H9 (cell line): ENCODE measurements at regions not wholly inside any gene's neighbourhood (a gene's known extent, or its start where the extent isn't known, plus 50 kb on each side); places are given as distances from the start of the nearest gene placed in this dataset.

ENCODE experiments used
- DNase-seq: peaks from one replicate; pipeline ENCODE4 v3.0.0-alpha.2; 2017
- H2AFZ ChIP-seq: one replicate; pipeline ENCODE4 v1.6.1; 2013; ENCODE audit warnings: mild to moderate bottlenecking, low read length, control low read depth, moderate library complexity
- H2AK5ac ChIP-seq: 2 replicates; pipeline ENCODE4 v1.6.1; 2013; ENCODE audit warnings: low read length, control low read depth, mixed read lengths; ENCODE audit not compliant: insufficient read length
- H2BK120ac ChIP-seq: one replicate; pipeline ENCODE4 v1.6.1; 2013; ENCODE audit warnings: low read depth, mild to moderate bottlenecking, low read length, control low read depth, inconsistent platforms; ENCODE audit not compliant: poor library complexity, severe bottlenecking
- H2BK12ac ChIP-seq: 2 replicates; pipeline ENCODE4 v1.6.1; 2013; ENCODE audit warnings: low read length, control low read depth, mixed read lengths, low read depth; ENCODE audit not compliant: insufficient read length
- H2BK15ac ChIP-seq: 2 replicates; pipeline ENCODE4 v1.6.1; 2013; ENCODE audit warnings: low read depth, low read length, control low read depth
- H2BK20ac ChIP-seq: one replicate; pipeline ENCODE4 v1.6.1; 2013; ENCODE audit warnings: low read depth, mild to moderate bottlenecking, low read length, control low read depth, inconsistent platforms; ENCODE audit not compliant: poor library complexity, severe bottlenecking
- H2BK5ac ChIP-seq: 2 replicates; pipeline ENCODE4 v1.6.1; 2013; ENCODE audit warnings: low read length, control low read depth, mixed read lengths; ENCODE audit not compliant: insufficient read length
- H3K14ac ChIP-seq: 2 replicates; pipeline ENCODE4 v1.6.1; 2013; ENCODE audit warnings: low read length, control low read depth; ENCODE audit not compliant: insufficient read depth
- H3K18ac ChIP-seq: 2 replicates; pipeline ENCODE4 v1.6.1; 2013; ENCODE audit warnings: low read depth, mild to moderate bottlenecking, mixed read lengths, low read length, control low read depth; ENCODE audit not compliant: insufficient read length
- H3K23ac ChIP-seq: 2 replicates; pipeline ENCODE4 v1.6.1; 2013; ENCODE audit warnings: low read length, control low read depth, mixed read lengths, low read depth; ENCODE audit not compliant: insufficient read length
- H3K23me2 ChIP-seq: 2 replicates; pipeline ENCODE4 v1.6.1; 2013; ENCODE audit warnings: low read depth, mild to moderate bottlenecking, mixed read lengths, low read length, control low read depth; ENCODE audit not compliant: insufficient read length, poor library complexity, severe bottlenecking
- H3K27ac ChIP-seq: 2 replicates; pipeline ENCODE4 v1.5.1; 2013; ENCODE audit warnings: low read length, control low read depth, mixed read lengths, low read depth; ENCODE audit not compliant: insufficient read length
- H3K27me3 ChIP-seq: 2 replicates; pipeline ENCODE4 v1.6.1; 2013; ENCODE audit warnings: low read length, control low read depth, inconsistent platforms; ENCODE audit not compliant: insufficient read depth
- H3K4ac ChIP-seq: 2 replicates; pipeline ENCODE4 v1.6.1; 2013; ENCODE audit warnings: low read depth, mild to moderate bottlenecking, control low read depth, inconsistent platforms, low read length, moderate library complexity
- H3K4me1 ChIP-seq: 2 replicates; pipeline ENCODE4 v1.6.1; 2013; ENCODE audit warnings: low read length, control low read depth, inconsistent platforms; ENCODE audit not compliant: insufficient read depth
- H3K4me2 ChIP-seq: 2 replicates; pipeline ENCODE4 v1.6.1; 2013; ENCODE audit warnings: low read length, control low read depth, mixed read lengths; ENCODE audit not compliant: insufficient read length, insufficient read depth
- H3K56ac ChIP-seq: 2 replicates; pipeline ENCODE4 v1.6.1; 2013; ENCODE audit warnings: low read depth, mild to moderate bottlenecking, mixed read lengths, low read length, control low read depth; ENCODE audit not compliant: insufficient read length
- H3K79me1 ChIP-seq: 2 replicates; pipeline ENCODE4 v1.6.1; 2013; ENCODE audit warnings: low read depth, mild to moderate bottlenecking, moderate library complexity, low read length, control low read depth, inconsistent platforms; ENCODE audit not compliant: insufficient read depth, poor library complexity, severe bottlenecking
- H3K79me2 ChIP-seq: 2 replicates; pipeline ENCODE4 v1.6.1; 2013; ENCODE audit warnings: low read length, control low read depth, inconsistent platforms; ENCODE audit not compliant: insufficient read depth
- H3K9ac ChIP-seq: 2 replicates; pipeline ENCODE4 v1.6.1; 2013; ENCODE audit warnings: low read length, control low read depth, mixed read lengths; ENCODE audit not compliant: insufficient read length; ENCODE audit errors: extremely low read depth
- H3K9me3 ChIP-seq: one replicate; pipeline ENCODE4 v1.6.1; 2013; ENCODE audit warnings: low read depth, low read length, inconsistent platforms; ENCODE audit not compliant: control insufficient read depth
- H3T11ph ChIP-seq: one replicate; pipeline ENCODE4 v1.6.1; 2013; ENCODE audit warnings: mild to moderate bottlenecking, low read length, control low read depth, inconsistent platforms
- H4K20me1 ChIP-seq: one replicate; pipeline ENCODE4 v1.6.1; 2013; ENCODE audit not compliant: control insufficient read depth, insufficient read length, insufficient read depth
- H4K5ac ChIP-seq: 2 replicates; pipeline ENCODE4 v1.6.1; 2013; ENCODE audit warnings: low read depth, mild to moderate bottlenecking, mixed read lengths, low read length, control low read depth; ENCODE audit not compliant: insufficient read length
- H4K8ac ChIP-seq: replicated peaks from 2 replicates; pipeline ENCODE4 v1.6.1; 2013; ENCODE audit warnings: low read length, control low read depth, mixed read lengths, low read depth; ENCODE audit not compliant: insufficient read length
- H4K91ac ChIP-seq: 2 replicates; pipeline ENCODE4 v1.6.1; 2013; ENCODE audit warnings: low read depth, mild to moderate bottlenecking, moderate library complexity, mixed read lengths, low read length, control low read depth; ENCODE audit not compliant: insufficient read length
- H3K27ac Mint-ChIP-seq, 3 experiments: 2 replicates in 2 of 3; 3 replicates in 1 of 3; pipeline ENCODE4 v1.8.0; 2020 to 2021; ENCODE audit warnings: mixed read lengths in 3 of 3, mild to moderate bottlenecking in 1 of 3, moderate library complexity in 1 of 3
- H3K27me3 Mint-ChIP-seq: 2 replicates; pipeline ENCODE4 v1.8.0; 2021; ENCODE audit warnings: low read depth, mild to moderate bottlenecking, moderate library complexity, mixed read lengths
- H3K36me3 Mint-ChIP-seq, 3 experiments: 2 replicates in 2 of 3; 3 replicates in 1 of 3; pipeline ENCODE4 v1.8.0; 2020 to 2021; ENCODE audit warnings: low read depth in 3 of 3, mixed read lengths in 3 of 3; ENCODE audit not compliant: insufficient read depth in 1 of 3
- H3K4me1 Mint-ChIP-seq, 2 experiments: 2 replicates each; pipeline ENCODE4 v1.8.0; 2020; ENCODE audit warnings: mixed read lengths in 2 of 2
- H3K4me3 Mint-ChIP-seq, 2 experiments: 2 replicates in 1 of 2; 3 replicates in 1 of 2; pipeline ENCODE4 v1.8.0; 2020 to 2021; ENCODE audit warnings: mild to moderate bottlenecking in 2 of 2, mixed read lengths in 2 of 2, moderate library complexity in 1 of 2
- H3K9me3 Mint-ChIP-seq, 2 experiments: 2 replicates in 1 of 2; 3 replicates in 1 of 2; pipeline ENCODE4 v1.8.0; 2020; ENCODE audit warnings: mild to moderate bottlenecking in 2 of 2, mixed read lengths in 2 of 2, moderate library complexity in 1 of 2
- CTCF ChIP-seq: fragments of 200-600 bp; sonication (generic); conservative IDR thresholded peaks from 3 replicates; pipeline ENCODE4 v1.8.0; 2021; ENCODE audit warnings: antibody characterized with exemption, mild to moderate bottlenecking
- WGBS: extraction: QIAGEN DNeasy Blood & Tissue Kit; methylation state at CpG from one replicate; pipeline ENCODE4 v1.1.7; 2013; ENCODE audit warnings: missing lambda C conversion rate, low lambda C conversion rate, mixed read lengths; ENCODE audit not compliant: insufficient read length; ENCODE audit errors: extremely low coverage; 5-methylcytosine and 5-hydroxymethylcytosine counted together

- no peak overlapping the region for H2AFZ ChIP-seq
- no peak overlapping the region for H2BK20ac ChIP-seq
- H3K36me3 Mint-ChIP-seq, result no peaks in the 10 kb centered on the region
- no peak overlapping the region for H3K27ac ChIP-seq
- H3K4me3 Mint-ChIP-seq, result no peak overlapping the region
- H3K23me2 ChIP-seq, result no peaks in the 10 kb centered on the region
- no peak overlapping the region for H4K91ac ChIP-seq
- no peak overlapping the region for H4K8ac ChIP-seq
- H2BK15ac ChIP-seq, result no peak overlapping the region
- no peaks in the 10 kb centered on the region for H4K20me1 ChIP-seq
- H3K27me3 Mint-ChIP-seq, result peaks cover 3% of the 10 kb centered on the region; the same call in 1 of the 2 replicates
- no peaks in the 10 kb centered on the region for H3K27me3 ChIP-seq
- peaks cover 33 to 36% of the 10 kb centered on the region in 2 experiments for H3K4me1 Mint-ChIP-seq
- H2BK5ac ChIP-seq, result no peak overlapping the region
- WGBS, result no CpG with 5 or more reads among the region's 1 CpG
- peaks cover 3% of the 10 kb centered on the region; the same call in 1 of the 2 replicates for H3K4me1 ChIP-seq
- H2AK5ac ChIP-seq, result no peak overlapping the region
- H3K9me3 Mint-ChIP-seq, result peaks cover 0 to 3% of the 10 kb centered on the region in 2 experiments; a peak in 2 of 5 replicates
- no peak overlapping the region for H3K27ac Mint-ChIP-seq
- H3K4me2 ChIP-seq, result no peak overlapping the region
- no peak overlapping the region for H3K56ac ChIP-seq
- no peak for TF ChIP-seq CTCF
- no peaks in the 10 kb centered on the region for H3K79me2 ChIP-seq
- no peak overlapping the region for H4K5ac ChIP-seq
- H3T11ph ChIP-seq, result no peak overlapping the region
- H3K9ac ChIP-seq, result no peak overlapping the region
- no peak for DNase-seq
- H3K18ac ChIP-seq, result no peak overlapping the region
- no peak overlapping the region for H3K14ac ChIP-seq
- no peaks in the 10 kb centered on the region for H3K9me3 ChIP-seq
- no peak overlapping the region for H2BK12ac ChIP-seq
- H2BK120ac ChIP-seq, result no peak overlapping the region
- no peaks in the 10 kb centered on the region for H3K79me1 ChIP-seq
- no peak overlapping the region for H3K4ac ChIP-seq
- no peak overlapping the region for H3K23ac ChIP-seq
These were observed 141.1 kb upstream of the GGTLC1 start for GRCh38 chr20:24129641-24130040.
